HCT116 (cell line): ENCODE measurements at regions not wholly inside any gene's neighbourhood (a gene's known extent, or its start where the extent isn't known, plus 50 kb on each side); places are given as distances from the start of the nearest gene placed in this dataset.

Experiments
- ATAC-seq: fragments of 200-7000 bp; cut with Tn5 transposase; 2 replicates; pipeline ENCODE4 v1.9.1; 2020; ENCODE audit warnings: mild to moderate bottlenecking, moderate library complexity
- BruUV-seq: library from RNA; stranded (reverse); fragments of 400-500 nt; replicated peaks from 2 replicates; lab custom pipeline; 2021; lab: Mats Ljungman, UMichigan
- CTCF ChIA-PET: fragments of 300-600 bp; sonication (Branson Sonifier 250); formaldehyde crosslinking; loops from one replicate; lab custom pipeline; 2021; ENCODE audit warnings: antibody characterized with exemption; lab: Charles Lee
- POLR2A ChIA-PET: fragments of 300-600, 350-600 bp; sonication (Branson Sonifier 250); formaldehyde crosslinking; loops from one replicate; lab custom pipeline; 2021; ENCODE audit warnings: antibody characterized with exemption; lab: Charles Lee
- RAD21 ChIA-PET, 2 experiments: fragments of 300-600 bp; sonication (Branson Sonifier 250); formaldehyde crosslinking; loops; one replicate each; lab custom pipeline; 2023; ENCODE audit warnings: low total read pairs in 2 of 2; ENCODE audit not compliant: uncharacterized antibody in 2 of 2, unreplicated experiment in 2 of 2, low non-redundant PET in 1 of 2; lab: Charles Lee
- DNase-seq: peaks from one replicate; pipeline ENCODE4 v3.0.0-alpha.2; 2010; ENCODE audit warnings: low read depth, low spot score
- H2AFZ ChIP-seq: fragments of 200-600 bp; shearing (Covaris generic), sonication (generic); 2 replicates; pipeline ENCODE4 v1.6.1; 2017; ENCODE audit warnings: low read depth, mixed run types, mixed read lengths, antibody characterized with exemption, low read length; ENCODE audit not compliant: poor library complexity, severe bottlenecking
- H3K27ac ChIP-seq: 2 replicates; pipeline ENCODE4 v1.5.1; 2012; ENCODE audit warnings: low read depth, low read length
- H3K27me3 ChIP-seq: fragments of 200-600 bp; sonication (generic); 2 replicates; pipeline ENCODE4 v1.6.1; 2016; ENCODE audit warnings: mixed run types, low read length, mixed read lengths; ENCODE audit not compliant: insufficient read depth
- H3K36me3 ChIP-seq, 2 experiments: fragments of 200-500 bp in 1 of 2; fragments of 200-600 bp in 1 of 2; sonication (Bioruptor generic) in 1 of 2; sonication (generic) in 1 of 2; 2 replicates each; pipeline versions ENCODE4 v1.5.1 to v1.6.1; 2014 to 2016; ENCODE audit warnings: low read length in 2 of 2, inconsistent platforms in 1 of 2, mixed read lengths in 1 of 2, mixed run types in 1 of 2; ENCODE audit not compliant: insufficient read depth in 2 of 2, control insufficient read depth in 1 of 2
- H3K4me1 ChIP-seq, 2 experiments: fragments of 200-600 bp in 1 of 2; sonication (generic) in 1 of 2; 2 replicates each; pipeline versions ENCODE4 v1.5.1 to v1.6.1; 2012 to 2017; ENCODE audit warnings: low read length in 2 of 2, inconsistent platforms in 1 of 2, mild to moderate bottlenecking in 1 of 2, mixed read lengths in 1 of 2, mixed run types in 1 of 2, moderate library complexity in 1 of 2; ENCODE audit not compliant: insufficient read depth in 2 of 2, control insufficient read depth in 1 of 2
- H3K4me2 ChIP-seq: fragments of 200-600 bp; sonication (generic); 2 replicates; pipeline ENCODE4 v1.6.1; 2017; ENCODE audit warnings: mixed run types, low read length, mixed read lengths
- H3K4me3 ChIP-seq, 2 experiments: fragments of 200-600 bp in 1 of 2; sonication (generic) in 1 of 2; replicated peaks in 1 of 2; 2 replicates each; pipeline ENCODE4 v1.5.1; 2011 to 2016; ENCODE audit warnings: low read length in 2 of 2, control low read depth in 1 of 2, low read depth in 1 of 2, mild to moderate bottlenecking in 1 of 2, mixed read lengths in 1 of 2, mixed run types in 1 of 2
- H3K79me2 ChIP-seq: fragments of 200-600 bp; sonication (generic); 2 replicates; pipeline ENCODE4 v1.6.1; 2017; ENCODE audit warnings: mild to moderate bottlenecking, mixed run types, low read length, moderate library complexity, mixed read lengths; ENCODE audit not compliant: insufficient read depth
- H3K9ac ChIP-seq: fragments of 200-600 bp; sonication (generic); 2 replicates; pipeline ENCODE4 v1.6.1; 2016; ENCODE audit warnings: low read length, mixed read lengths
- H3K9me2 ChIP-seq: fragments of 200-600 bp; sonication (generic), shearing (Covaris generic); 2 replicates; pipeline ENCODE4 v1.6.1; 2017; ENCODE audit warnings: mixed run types, mild to moderate bottlenecking, moderate library complexity; ENCODE audit not compliant: insufficient read depth
- H3K9me3 ChIP-seq, 2 experiments: fragments of 200-500 bp in 1 of 2; fragments of 200-600 bp in 1 of 2; sonication (Bioruptor generic) in 1 of 2; sonication (generic) in 1 of 2; 2 replicates each; pipeline ENCODE4 v1.6.1; 2014 to 2017; ENCODE audit warnings: low read length in 2 of 2, mixed read lengths in 2 of 2, inconsistent platforms in 1 of 2, low read depth in 1 of 2, mild to moderate bottlenecking in 1 of 2, mixed run types in 1 of 2, moderate library complexity in 1 of 2; ENCODE audit not compliant: control insufficient read depth in 1 of 2, insufficient read depth in 1 of 2
- H4K20me1 ChIP-seq: fragments of 200-600 bp; sonication (generic), shearing (Covaris generic); 2 replicates; pipeline ENCODE4 v1.6.1; 2017; ENCODE audit warnings: mixed run types, mild to moderate bottlenecking, moderate library complexity; ENCODE audit not compliant: insufficient read depth
- CBX3 ChIP-seq: IDR thresholded peaks from 2 replicates; pipeline ENCODE4 v1.6.1; 2012; ENCODE audit warnings: low read depth
- CEBPB ChIP-seq: IDR thresholded peaks from 2 replicates; pipeline ENCODE4 v1.6.1; 2012; ENCODE audit warnings: low read depth
- EZH2phosphoT487 ChIP-seq: fragments of 200-600 bp; IDR thresholded peaks from 2 replicates; pipeline ENCODE4 v1.6.1; 2018; ENCODE audit warnings: antibody characterized with exemption, borderline replicate concordance
- FOSL1 ChIP-seq: IDR thresholded peaks from 2 replicates; pipeline ENCODE4 v1.6.1; 2012; ENCODE audit warnings: low read depth
- JUND ChIP-seq: IDR thresholded peaks from 2 replicates; pipeline ENCODE4 v1.6.1; 2012
- POLR2A ChIP-seq: IDR thresholded peaks from 2 replicates; pipeline ENCODE4 v1.7.0; 2011; ENCODE audit warnings: borderline replicate concordance; ENCODE audit not compliant: insufficient read depth, insufficient read length; ENCODE audit errors: extremely low read depth
- POLR2AphosphoS5 ChIP-seq: IDR thresholded peaks from 2 replicates; pipeline ENCODE4 v1.6.1; 2011; ENCODE audit warnings: mild to moderate bottlenecking, low read depth, low read length, moderate library complexity
- SRF ChIP-seq: IDR thresholded peaks from 2 replicates; pipeline ENCODE4 v1.6.1; 2012; ENCODE audit warnings: low read depth
- YY1 ChIP-seq: IDR thresholded peaks from 2 replicates; pipeline ENCODE4 v1.6.1; 2011; ENCODE audit warnings: low read length, low read depth, moderate library complexity, mild to moderate bottlenecking; ENCODE audit not compliant: insufficient replicate concordance; ENCODE audit errors: extremely low read depth
- ZNF274 ChIP-seq: fragments of 200-500 bp; sonication (Bioruptor generic); IDR thresholded peaks from 2 replicates; pipeline ENCODE4 v1.6.1; 2014; ENCODE audit warnings: mild to moderate bottlenecking, low read depth, low read length, inconsistent platforms
- intact Hi-C: fragments of 100-400 bp; cut with micrococcal nuclease; formaldehyde crosslinking; loops from 2 replicates; pipeline ENCODE4 v1.10.0; 2022
- TF ChIP-seq, protein P1 (sequence below): IDR thresholded peaks from 2 replicates; pipeline ENCODE4 v1.6.1; 2012
- TF ChIP-seq, protein P2 (sequence below): IDR thresholded peaks from 2 replicates; pipeline ENCODE4 v1.6.1; 2012; ENCODE audit warnings: low read depth

DNA sequence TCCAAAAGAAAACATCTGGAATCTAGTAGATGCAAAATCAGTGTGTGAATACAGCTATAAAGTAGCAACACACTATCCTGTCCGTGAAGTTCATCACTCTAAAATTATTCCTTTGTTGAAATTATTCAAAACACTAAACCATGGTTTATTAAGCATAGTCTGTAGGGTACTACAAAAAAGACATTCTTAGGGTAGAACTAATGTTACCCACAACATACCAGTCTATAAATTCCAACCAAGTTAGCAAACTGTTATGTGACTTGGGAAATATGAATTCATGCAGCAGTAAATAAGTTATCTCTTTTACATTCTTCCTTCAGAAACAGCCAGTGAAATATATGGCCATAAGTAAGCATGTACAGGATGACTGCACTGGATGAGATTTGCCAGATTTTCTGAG, 580.3 kb upstream of the ADGRB3 start:
- Histone ChIP-seq H4K20me1 (no peaks in the 10 kb centered on the region), H3K27me3 (no peaks in the 10 kb centered on the region), H3K4me3 (no peak overlapping the region), H3K9me3 (peaks cover 12 to 29% of the 10 kb centered on the region in 2 experiments; a peak in 2 of 4 replicates), H2AFZ (no peak overlapping the region), H3K4me2 (no peak overlapping the region), H3K79me2 (no peaks in the 10 kb centered on the region), H3K36me3 (no peaks in the 10 kb centered on the region), H3K4me1 (no peaks in the 10 kb centered on the region)
- no peak for DNase-seq
- RAD21 ChIA-PET, result no interaction called here
- CTCF ChIA-PET, result no interaction called here
- no TSS peak for BruUV-seq
- intact Hi-C loops, result no loop called here
- no peak for TF ChIP-seq SRF
- no peak for TF ChIP-seq POLR2A
- TF ChIP-seq FOSL1, result no peak
- no peak for TF ChIP-seq EZH2phosphoT487
- TF ChIP-seq ZNF274, result no peak
- TF ChIP-seq POLR2AphosphoS5, result no peak
- no peak for TF ChIP-seq JUND
- TF ChIP-seq, protein P1, sequence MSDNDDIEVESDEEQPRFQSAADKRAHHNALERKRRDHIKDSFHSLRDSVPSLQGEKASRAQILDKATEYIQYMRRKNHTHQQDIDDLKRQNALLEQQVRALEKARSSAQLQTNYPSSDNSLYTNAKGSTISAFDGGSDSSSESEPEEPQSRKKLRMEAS, result no peak
- no peak for TF ChIP-seq CEBPB
- TF ChIP-seq YY1, result no peak
- TF ChIP-seq, protein P2, sequence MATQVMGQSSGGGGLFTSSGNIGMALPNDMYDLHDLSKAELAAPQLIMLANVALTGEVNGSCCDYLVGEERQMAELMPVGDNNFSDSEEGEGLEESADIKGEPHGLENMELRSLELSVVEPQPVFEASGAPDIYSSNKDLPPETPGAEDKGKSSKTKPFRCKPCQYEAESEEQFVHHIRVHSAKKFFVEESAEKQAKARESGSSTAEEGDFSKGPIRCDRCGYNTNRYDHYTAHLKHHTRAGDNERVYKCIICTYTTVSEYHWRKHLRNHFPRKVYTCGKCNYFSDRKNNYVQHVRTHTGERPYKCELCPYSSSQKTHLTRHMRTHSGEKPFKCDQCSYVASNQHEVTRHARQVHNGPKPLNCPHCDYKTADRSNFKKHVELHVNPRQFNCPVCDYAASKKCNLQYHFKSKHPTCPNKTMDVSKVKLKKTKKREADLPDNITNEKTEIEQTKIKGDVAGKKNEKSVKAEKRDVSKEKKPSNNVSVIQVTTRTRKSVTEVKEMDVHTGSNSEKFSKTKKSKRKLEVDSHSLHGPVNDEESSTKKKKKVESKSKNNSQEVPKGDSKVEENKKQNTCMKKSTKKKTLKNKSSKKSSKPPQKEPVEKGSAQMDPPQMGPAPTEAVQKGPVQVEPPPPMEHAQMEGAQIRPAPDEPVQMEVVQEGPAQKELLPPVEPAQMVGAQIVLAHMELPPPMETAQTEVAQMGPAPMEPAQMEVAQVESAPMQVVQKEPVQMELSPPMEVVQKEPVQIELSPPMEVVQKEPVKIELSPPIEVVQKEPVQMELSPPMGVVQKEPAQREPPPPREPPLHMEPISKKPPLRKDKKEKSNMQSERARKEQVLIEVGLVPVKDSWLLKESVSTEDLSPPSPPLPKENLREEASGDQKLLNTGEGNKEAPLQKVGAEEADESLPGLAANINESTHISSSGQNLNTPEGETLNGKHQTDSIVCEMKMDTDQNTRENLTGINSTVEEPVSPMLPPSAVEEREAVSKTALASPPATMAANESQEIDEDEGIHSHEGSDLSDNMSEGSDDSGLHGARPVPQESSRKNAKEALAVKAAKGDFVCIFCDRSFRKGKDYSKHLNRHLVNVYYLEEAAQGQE, result no peak
- no peak for TF ChIP-seq CBX3
- TF ChIP-seq, all 23 proteins: peak for 0
- POLR2A ChIA-PET, result no interaction called here
- H3K9ac ChIP-seq, result no peak overlapping the region
- ATAC-seq, result no peak
- H3K27ac ChIP-seq, result no peak overlapping the region
- H3K9me2 ChIP-seq, result no peaks in the 10 kb centered on the region
